HCT116 (cell line): ENCODE measurements at regions not wholly inside any gene's neighbourhood (a gene's known extent, or its start where the extent isn't known, plus 50 kb on each side); places are given as distances from the start of the nearest gene placed in this dataset.

ENCODE experiments used
- ATAC-seq: fragments of 200-7000 bp; cut with Tn5 transposase; 2 replicates; pipeline ENCODE4 v1.9.1; 2020; ENCODE audit warnings: mild to moderate bottlenecking, moderate library complexity
- BruUV-seq: library from RNA; stranded (reverse); fragments of 400-500 nt; replicated peaks from 2 replicates; lab custom pipeline; 2021; lab: Mats Ljungman, UMichigan
- CTCF ChIA-PET: fragments of 300-600 bp; sonication (Branson Sonifier 250); formaldehyde crosslinking; loops from one replicate; lab custom pipeline; 2021; ENCODE audit warnings: antibody characterized with exemption; lab: Charles Lee
- POLR2A ChIA-PET: fragments of 300-600, 350-600 bp; sonication (Branson Sonifier 250); formaldehyde crosslinking; loops from one replicate; lab custom pipeline; 2021; ENCODE audit warnings: antibody characterized with exemption; lab: Charles Lee
- RAD21 ChIA-PET, 2 experiments: fragments of 300-600 bp; sonication (Branson Sonifier 250); formaldehyde crosslinking; loops; one replicate each; lab custom pipeline; 2023; ENCODE audit warnings: low total read pairs in 2 of 2; ENCODE audit not compliant: uncharacterized antibody in 2 of 2, unreplicated experiment in 2 of 2, low non-redundant PET in 1 of 2; lab: Charles Lee
- DNase-seq: peaks from one replicate; pipeline ENCODE4 v3.0.0-alpha.2; 2010; ENCODE audit warnings: low read depth, low spot score
- H2AFZ ChIP-seq: fragments of 200-600 bp; shearing (Covaris generic), sonication (generic); 2 replicates; pipeline ENCODE4 v1.6.1; 2017; ENCODE audit warnings: low read depth, mixed run types, mixed read lengths, antibody characterized with exemption, low read length; ENCODE audit not compliant: poor library complexity, severe bottlenecking
- H3K27ac ChIP-seq: 2 replicates; pipeline ENCODE4 v1.5.1; 2012; ENCODE audit warnings: low read depth, low read length
- H3K27me3 ChIP-seq: fragments of 200-600 bp; sonication (generic); 2 replicates; pipeline ENCODE4 v1.6.1; 2016; ENCODE audit warnings: mixed run types, low read length, mixed read lengths; ENCODE audit not compliant: insufficient read depth
- H3K36me3 ChIP-seq, 2 experiments: fragments of 200-500 bp in 1 of 2; fragments of 200-600 bp in 1 of 2; sonication (Bioruptor generic) in 1 of 2; sonication (generic) in 1 of 2; 2 replicates each; pipeline versions ENCODE4 v1.5.1 to v1.6.1; 2014 to 2016; ENCODE audit warnings: low read length in 2 of 2, inconsistent platforms in 1 of 2, mixed read lengths in 1 of 2, mixed run types in 1 of 2; ENCODE audit not compliant: insufficient read depth in 2 of 2, control insufficient read depth in 1 of 2
- H3K4me1 ChIP-seq, 2 experiments: fragments of 200-600 bp in 1 of 2; sonication (generic) in 1 of 2; 2 replicates each; pipeline versions ENCODE4 v1.5.1 to v1.6.1; 2012 to 2017; ENCODE audit warnings: low read length in 2 of 2, inconsistent platforms in 1 of 2, mild to moderate bottlenecking in 1 of 2, mixed read lengths in 1 of 2, mixed run types in 1 of 2, moderate library complexity in 1 of 2; ENCODE audit not compliant: insufficient read depth in 2 of 2, control insufficient read depth in 1 of 2
- H3K4me2 ChIP-seq: fragments of 200-600 bp; sonication (generic); 2 replicates; pipeline ENCODE4 v1.6.1; 2017; ENCODE audit warnings: mixed run types, low read length, mixed read lengths
- H3K4me3 ChIP-seq, 2 experiments: fragments of 200-600 bp in 1 of 2; sonication (generic) in 1 of 2; replicated peaks in 1 of 2; 2 replicates each; pipeline ENCODE4 v1.5.1; 2011 to 2016; ENCODE audit warnings: low read length in 2 of 2, control low read depth in 1 of 2, low read depth in 1 of 2, mild to moderate bottlenecking in 1 of 2, mixed read lengths in 1 of 2, mixed run types in 1 of 2
- H3K79me2 ChIP-seq: fragments of 200-600 bp; sonication (generic); 2 replicates; pipeline ENCODE4 v1.6.1; 2017; ENCODE audit warnings: mild to moderate bottlenecking, mixed run types, low read length, moderate library complexity, mixed read lengths; ENCODE audit not compliant: insufficient read depth
- H3K9ac ChIP-seq: fragments of 200-600 bp; sonication (generic); 2 replicates; pipeline ENCODE4 v1.6.1; 2016; ENCODE audit warnings: low read length, mixed read lengths
- H3K9me2 ChIP-seq: fragments of 200-600 bp; sonication (generic), shearing (Covaris generic); 2 replicates; pipeline ENCODE4 v1.6.1; 2017; ENCODE audit warnings: mixed run types, mild to moderate bottlenecking, moderate library complexity; ENCODE audit not compliant: insufficient read depth
- H3K9me3 ChIP-seq, 2 experiments: fragments of 200-500 bp in 1 of 2; fragments of 200-600 bp in 1 of 2; sonication (Bioruptor generic) in 1 of 2; sonication (generic) in 1 of 2; 2 replicates each; pipeline ENCODE4 v1.6.1; 2014 to 2017; ENCODE audit warnings: low read length in 2 of 2, mixed read lengths in 2 of 2, inconsistent platforms in 1 of 2, low read depth in 1 of 2, mild to moderate bottlenecking in 1 of 2, mixed run types in 1 of 2, moderate library complexity in 1 of 2; ENCODE audit not compliant: control insufficient read depth in 1 of 2, insufficient read depth in 1 of 2
- H4K20me1 ChIP-seq: fragments of 200-600 bp; sonication (generic), shearing (Covaris generic); 2 replicates; pipeline ENCODE4 v1.6.1; 2017; ENCODE audit warnings: mixed run types, mild to moderate bottlenecking, moderate library complexity; ENCODE audit not compliant: insufficient read depth
- ATF3 ChIP-seq: IDR thresholded peaks from 2 replicates; pipeline ENCODE4 v1.6.1; 2012
- CEBPB ChIP-seq: IDR thresholded peaks from 2 replicates; pipeline ENCODE4 v1.6.1; 2012; ENCODE audit warnings: low read depth
- EGR1 ChIP-seq: IDR thresholded peaks from 2 replicates; pipeline ENCODE4 v1.6.1; 2012; ENCODE audit warnings: low read depth
- ELF1 ChIP-seq: IDR thresholded peaks from 2 replicates; pipeline ENCODE4 v1.6.1; 2012; ENCODE audit warnings: low read depth, borderline replicate concordance
- EZH2 ChIP-seq: fragments of 200-600 bp; sonication (generic); IDR thresholded peaks from 2 replicates; pipeline ENCODE4 v1.6.1; 2017; ENCODE audit warnings: antibody characterized with exemption, mixed run types
- EZH2phosphoT487 ChIP-seq: fragments of 200-600 bp; IDR thresholded peaks from 2 replicates; pipeline ENCODE4 v1.6.1; 2018; ENCODE audit warnings: antibody characterized with exemption, borderline replicate concordance
- JUND ChIP-seq: IDR thresholded peaks from 2 replicates; pipeline ENCODE4 v1.6.1; 2012
- POLR2A ChIP-seq: IDR thresholded peaks from 2 replicates; pipeline ENCODE4 v1.7.0; 2011; ENCODE audit warnings: borderline replicate concordance; ENCODE audit not compliant: insufficient read depth, insufficient read length; ENCODE audit errors: extremely low read depth
- POLR2AphosphoS5 ChIP-seq: IDR thresholded peaks from 2 replicates; pipeline ENCODE4 v1.6.1; 2011; ENCODE audit warnings: mild to moderate bottlenecking, low read depth, low read length, moderate library complexity
- SIN3A ChIP-seq: IDR thresholded peaks from 2 replicates; pipeline ENCODE4 v1.6.1; 2012; ENCODE audit warnings: low read depth
- SRF ChIP-seq: IDR thresholded peaks from 2 replicates; pipeline ENCODE4 v1.6.1; 2012; ENCODE audit warnings: low read depth
- TCF7L2 ChIP-seq: IDR thresholded peaks from 2 replicates; pipeline ENCODE4 v1.7.0; 2011; ENCODE audit warnings: borderline replicate concordance, inconsistent platforms; ENCODE audit not compliant: insufficient read depth, insufficient read length; ENCODE audit errors: extremely low read depth
- YY1 ChIP-seq: IDR thresholded peaks from 2 replicates; pipeline ENCODE4 v1.6.1; 2011; ENCODE audit warnings: low read length, low read depth, moderate library complexity, mild to moderate bottlenecking; ENCODE audit not compliant: insufficient replicate concordance; ENCODE audit errors: extremely low read depth
- ZFX ChIP-seq: fragments of 450-650 bp; IDR thresholded peaks from 2 replicates; pipeline ENCODE4 v1.6.1; 2017
- ZNF274 ChIP-seq: fragments of 200-500 bp; sonication (Bioruptor generic); IDR thresholded peaks from 2 replicates; pipeline ENCODE4 v1.6.1; 2014; ENCODE audit warnings: mild to moderate bottlenecking, low read depth, low read length, inconsistent platforms
- intact Hi-C: fragments of 100-400 bp; cut with micrococcal nuclease; formaldehyde crosslinking; loops from 2 replicates; pipeline ENCODE4 v1.10.0; 2022
- TF ChIP-seq, protein P1 (sequence below): IDR thresholded peaks from 2 replicates; pipeline ENCODE4 v1.6.1; 2012; ENCODE audit warnings: low read depth
- TF ChIP-seq, protein P2 (sequence below): IDR thresholded peaks from 2 replicates; pipeline ENCODE4 v1.6.1; 2012
- TF ChIP-seq, protein P3 (sequence below), 3 experiments: fragments of 200-600 bp in 1 of 3; sonication (generic) in 1 of 3; IDR thresholded peaks in 2 of 3; conservative IDR thresholded peaks in 1 of 3; 2 replicates each; pipeline ENCODE4 v1.5.1; 2012 to 2017; ENCODE audit warnings: low read depth in 2 of 3, low read length in 2 of 3, antibody characterized with exemption in 1 of 3, borderline replicate concordance in 1 of 3, control low read depth in 1 of 3, mild to moderate bottlenecking in 1 of 3, mixed read lengths in 1 of 3, mixed run types in 1 of 3, moderate library complexity in 1 of 3; ENCODE audit not compliant: insufficient read depth in 1 of 3

- Histone ChIP-seq H3K4me1 (no peaks in the 10 kb centered on the region), H4K20me1 (no peaks in the 10 kb centered on the region), H2AFZ (no peak overlapping the region), H3K9me2 (no peaks in the 10 kb centered on the region; the same call in 1 of the 2 replicates), H3K4me3 (no peak overlapping the region), H3K4me2 (no peak overlapping the region), H3K36me3 (no peaks in the 10 kb centered on the region), H3K9me3 (no peaks in the 10 kb centered on the region), H3K27me3 (no peaks in the 10 kb centered on the region), H3K27ac (no peak overlapping the region), H3K9ac (no peak overlapping the region), H3K79me2 (no peaks in the 10 kb centered on the region)
- CTCF ChIA-PET: no interaction called here
- intact Hi-C loops: no loop called here
- BruUV-seq: no TSS peak
- ATAC-seq: no peak
- TF ChIP-seq, protein P1, sequence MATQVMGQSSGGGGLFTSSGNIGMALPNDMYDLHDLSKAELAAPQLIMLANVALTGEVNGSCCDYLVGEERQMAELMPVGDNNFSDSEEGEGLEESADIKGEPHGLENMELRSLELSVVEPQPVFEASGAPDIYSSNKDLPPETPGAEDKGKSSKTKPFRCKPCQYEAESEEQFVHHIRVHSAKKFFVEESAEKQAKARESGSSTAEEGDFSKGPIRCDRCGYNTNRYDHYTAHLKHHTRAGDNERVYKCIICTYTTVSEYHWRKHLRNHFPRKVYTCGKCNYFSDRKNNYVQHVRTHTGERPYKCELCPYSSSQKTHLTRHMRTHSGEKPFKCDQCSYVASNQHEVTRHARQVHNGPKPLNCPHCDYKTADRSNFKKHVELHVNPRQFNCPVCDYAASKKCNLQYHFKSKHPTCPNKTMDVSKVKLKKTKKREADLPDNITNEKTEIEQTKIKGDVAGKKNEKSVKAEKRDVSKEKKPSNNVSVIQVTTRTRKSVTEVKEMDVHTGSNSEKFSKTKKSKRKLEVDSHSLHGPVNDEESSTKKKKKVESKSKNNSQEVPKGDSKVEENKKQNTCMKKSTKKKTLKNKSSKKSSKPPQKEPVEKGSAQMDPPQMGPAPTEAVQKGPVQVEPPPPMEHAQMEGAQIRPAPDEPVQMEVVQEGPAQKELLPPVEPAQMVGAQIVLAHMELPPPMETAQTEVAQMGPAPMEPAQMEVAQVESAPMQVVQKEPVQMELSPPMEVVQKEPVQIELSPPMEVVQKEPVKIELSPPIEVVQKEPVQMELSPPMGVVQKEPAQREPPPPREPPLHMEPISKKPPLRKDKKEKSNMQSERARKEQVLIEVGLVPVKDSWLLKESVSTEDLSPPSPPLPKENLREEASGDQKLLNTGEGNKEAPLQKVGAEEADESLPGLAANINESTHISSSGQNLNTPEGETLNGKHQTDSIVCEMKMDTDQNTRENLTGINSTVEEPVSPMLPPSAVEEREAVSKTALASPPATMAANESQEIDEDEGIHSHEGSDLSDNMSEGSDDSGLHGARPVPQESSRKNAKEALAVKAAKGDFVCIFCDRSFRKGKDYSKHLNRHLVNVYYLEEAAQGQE: no peak
- no peak for TF ChIP-seq ZNF274
- no peak for DNase-seq
- RAD21 ChIA-PET: no interaction called here
- POLR2A ChIA-PET: no interaction called here
Measured at GRCh38 chr5:85998656-85999055, 619.1 kb upstream of the COX7C start.

DNA sequence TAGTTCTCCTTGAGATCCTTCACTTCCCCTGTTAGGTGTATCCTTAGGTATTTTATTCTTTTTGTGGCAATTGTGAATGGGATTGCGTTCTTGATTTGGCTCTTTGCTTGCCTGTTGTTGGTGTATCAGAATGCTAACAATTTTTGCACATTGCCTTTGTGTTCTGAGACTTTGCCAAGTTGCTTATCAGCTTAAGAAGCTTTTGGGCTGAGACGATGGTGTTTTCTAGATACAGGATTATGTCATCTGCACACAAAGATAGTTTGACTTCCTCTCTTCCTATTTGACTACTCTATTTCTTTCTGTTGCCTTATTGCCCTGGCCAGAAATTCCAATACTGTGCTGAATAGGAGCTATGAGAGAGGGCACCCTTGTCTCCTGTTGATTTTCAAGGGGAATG is 609.4 kb upstream of the COX7C start:
- intact Hi-C loops: no loop called here
- H3K9ac ChIP-seq: no peak overlapping the region
- no peaks in the 10 kb centered on the region; the same call in 1 of the 2 replicates for H3K9me2 ChIP-seq
- no peak overlapping the region for H3K4me2 ChIP-seq
- no peak overlapping the region for H3K27ac ChIP-seq
- BruUV-seq: no TSS peak
- H4K20me1 ChIP-seq: no peaks in the 10 kb centered on the region
- RAD21 ChIA-PET: no interaction called here
- H2AFZ ChIP-seq: no peak overlapping the region
- no peaks in the 10 kb centered on the region for H3K27me3 ChIP-seq
- POLR2A ChIA-PET: no interaction called here
- H3K79me2 ChIP-seq: no peaks in the 10 kb centered on the region
- H3K4me3 ChIP-seq: no peak overlapping the region
- H3K9me3 ChIP-seq: no peaks in the 10 kb centered on the region
- H3K36me3 ChIP-seq: no peaks in the 10 kb centered on the region
- DNase-seq (no peak), ATAC-seq (no peak)
- CTCF ChIA-PET: no interaction called here
- no peaks in the 10 kb centered on the region; a peak in 1 of 4 replicates for H3K4me1 ChIP-seq
- TF ChIP-seq EZH2 (no peak), EGR1 (no peak), TCF7L2 (no peak), SRF (no peak), CEBPB (no peak), ATF3 (no peak), SIN3A (no peak), JUND (no peak), EZH2phosphoT487 (no peak), ELF1 (no peak), POLR2A (no peak), POLR2AphosphoS5 (no peak), YY1 (no peak), ZFX (no peak)
- TF ChIP-seq, protein P2, sequence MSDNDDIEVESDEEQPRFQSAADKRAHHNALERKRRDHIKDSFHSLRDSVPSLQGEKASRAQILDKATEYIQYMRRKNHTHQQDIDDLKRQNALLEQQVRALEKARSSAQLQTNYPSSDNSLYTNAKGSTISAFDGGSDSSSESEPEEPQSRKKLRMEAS: no peak
- TF ChIP-seq, protein P3, sequence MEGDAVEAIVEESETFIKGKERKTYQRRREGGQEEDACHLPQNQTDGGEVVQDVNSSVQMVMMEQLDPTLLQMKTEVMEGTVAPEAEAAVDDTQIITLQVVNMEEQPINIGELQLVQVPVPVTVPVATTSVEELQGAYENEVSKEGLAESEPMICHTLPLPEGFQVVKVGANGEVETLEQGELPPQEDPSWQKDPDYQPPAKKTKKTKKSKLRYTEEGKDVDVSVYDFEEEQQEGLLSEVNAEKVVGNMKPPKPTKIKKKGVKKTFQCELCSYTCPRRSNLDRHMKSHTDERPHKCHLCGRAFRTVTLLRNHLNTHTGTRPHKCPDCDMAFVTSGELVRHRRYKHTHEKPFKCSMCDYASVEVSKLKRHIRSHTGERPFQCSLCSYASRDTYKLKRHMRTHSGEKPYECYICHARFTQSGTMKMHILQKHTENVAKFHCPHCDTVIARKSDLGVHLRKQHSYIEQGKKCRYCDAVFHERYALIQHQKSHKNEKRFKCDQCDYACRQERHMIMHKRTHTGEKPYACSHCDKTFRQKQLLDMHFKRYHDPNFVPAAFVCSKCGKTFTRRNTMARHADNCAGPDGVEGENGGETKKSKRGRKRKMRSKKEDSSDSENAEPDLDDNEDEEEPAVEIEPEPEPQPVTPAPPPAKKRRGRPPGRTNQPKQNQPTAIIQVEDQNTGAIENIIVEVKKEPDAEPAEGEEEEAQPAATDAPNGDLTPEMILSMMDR (IDR thresholded peaks at IDR 0.05 in 2 of 3, conservative IDR thresholded peaks at IDR 0.05 in 1 of 3; ENCODE audit: borderline replicate concordance in 1 of 3, insufficient read depth in 1 of 3, low read depth in 2 of 3, low read length in 2 of 3): no peak
